B cell (primary cell): ENCODE measurements at regions not wholly inside any gene's neighbourhood (a gene's known extent, or its start where the extent isn't known, plus 50 kb on each side); places are given as distances from the start of the nearest gene placed in this dataset.

Experiments used
- ATAC-seq: fragments of 200-7000 bp; cut with Tn5 transposase; one replicate; pipeline ENCODE4 v1.10.0; 2021; ENCODE audit warnings: low read depth, mild to moderate bottlenecking, moderate number of reproducible peaks, moderate library complexity
- CTCF ChIA-PET: fragments of 350-600 bp; sonication (Branson Sonifier 250); formaldehyde crosslinking; loops from one replicate; lab custom pipeline; 2021; ENCODE audit warnings: antibody characterized with exemption, inconsistent platforms; lab: Charles Lee
- POLR2A ChIA-PET: fragments of 350-600 bp; sonication (Branson Sonifier 250); formaldehyde crosslinking; loops from one replicate; lab custom pipeline; 2021; ENCODE audit warnings: antibody characterized with exemption; lab: Charles Lee
- DNase-seq: peaks from one replicate; pipeline ENCODE4 v3.0.0; 2013
- H2AFZ ChIP-seq: 2 replicates; pipeline ENCODE4 v1.6.1; 2012; ENCODE audit warnings: mild to moderate bottlenecking, low read depth, low read length; ENCODE audit not compliant: insufficient read depth, poor library complexity, severe bottlenecking
- H3K27ac ChIP-seq, 2 donors: 1 replicate in 1 of 2; 2 replicates in 1 of 2; pipeline ENCODE4 v1.5.1; 2012 to 2013; ENCODE audit warnings: low read length in 2 of 2, mild to moderate bottlenecking in 2 of 2, moderate library complexity in 1 of 2
- H3K27me3 ChIP-seq, 4 experiments: fragments of 200-600 bp in 1 of 4; sonication (generic) in 1 of 4; replicated peaks in 1 of 4; 1 replicate in 2 of 4; 2 replicates in 2 of 4; pipeline versions ENCODE4 v1.6.1 to v1.7.0; 2013 to 2016; ENCODE audit warnings: low read length in 3 of 4, mild to moderate bottlenecking in 2 of 4, mixed read lengths in 1 of 4, moderate library complexity in 1 of 4; ENCODE audit not compliant: insufficient read depth in 4 of 4, control insufficient read depth in 3 of 4; ENCODE audit errors: control extremely low read depth in 1 of 4
- H3K36me3 ChIP-seq, 2 experiments: replicated peaks in 1 of 2; 1 replicate in 1 of 2; 2 replicates in 1 of 2; pipeline versions ENCODE4 v1.6.1 to v1.7.1; 2013; ENCODE audit warnings: low read length in 1 of 2; ENCODE audit not compliant: insufficient read depth in 2 of 2, control insufficient read depth in 1 of 2; ENCODE audit errors: control extremely low read depth in 1 of 2, extremely low read depth in 1 of 2
- H3K4me1 ChIP-seq, 2 donors: fragments of 200-600 bp in 1 of 2; sonication (generic) in 1 of 2; 1 replicate in 1 of 2; 2 replicates in 1 of 2; pipeline versions ENCODE4 v1.5.1 to v1.6.1; 2013 to 2017; ENCODE audit warnings: low read length in 2 of 2; ENCODE audit not compliant: control insufficient read depth in 2 of 2, insufficient read depth in 2 of 2
- H3K4me2 ChIP-seq: replicated peaks from 2 replicates; pipeline ENCODE3; 2012; ENCODE audit warnings: mild to moderate bottlenecking, low read depth, low read length; ENCODE audit not compliant: poor library complexity, severe bottlenecking
- H3K4me3 ChIP-seq, 5 experiments: fragments of 200-600 bp in 1 of 5; sonication (generic) in 1 of 5; 1 replicate in 3 of 5; 2 replicates in 2 of 5; pipeline versions ENCODE4 v1.5.1 to v1.7.0; 2011 to 2016; ENCODE audit warnings: low read length in 4 of 5, mild to moderate bottlenecking in 4 of 5, low read depth in 2 of 5, control low read depth in 1 of 5, moderate library complexity in 1 of 5; ENCODE audit not compliant: insufficient read depth in 1 of 5; ENCODE audit errors: control extremely low read depth in 1 of 5, extremely low read depth in 1 of 5
- H3K79me2 ChIP-seq: fragments of 200-600 bp; sonication (generic); one replicate; pipeline ENCODE4 v1.6.0; 2016; ENCODE audit warnings: low read length; ENCODE audit not compliant: control insufficient read depth, insufficient read depth
- H3K9ac ChIP-seq: fragments of 200-600 bp; sonication (generic); 2 replicates; pipeline ENCODE4 v1.6.1; 2017; ENCODE audit warnings: mild to moderate bottlenecking, low read length, moderate library complexity
- H3K9me3 ChIP-seq, 3 donors: one replicate each; pipeline versions ENCODE4 v1.6.1 to v1.7.1; 2013; ENCODE audit warnings: low read length in 2 of 3; ENCODE audit not compliant: control insufficient read depth in 2 of 3, insufficient read depth in 1 of 3; ENCODE audit errors: control extremely low read depth in 1 of 3
- H4K20me1 ChIP-seq: 2 replicates; pipeline ENCODE4 v1.6.0; 2012; ENCODE audit warnings: mild to moderate bottlenecking, low read length; ENCODE audit not compliant: insufficient read depth, control insufficient read depth, poor library complexity, severe bottlenecking
- H3K27ac Mint-ChIP-seq: one replicate; pipeline ENCODE4 v1.8.0; 2021; ENCODE audit warnings: mixed read lengths
- H3K27me3 Mint-ChIP-seq: one replicate; pipeline ENCODE4 v1.8.0; 2021; ENCODE audit warnings: mixed read lengths
- H3K4me1 Mint-ChIP-seq: one replicate; pipeline ENCODE4 v1.8.0; 2021; ENCODE audit warnings: mixed read lengths
- H3K4me3 Mint-ChIP-seq: one replicate; pipeline ENCODE4 v1.8.0; 2021; ENCODE audit warnings: mixed read lengths
- H3K9me3 Mint-ChIP-seq: one replicate; pipeline ENCODE4 v1.8.0; 2022; ENCODE audit warnings: mixed read lengths; ENCODE audit not compliant: insufficient read depth
- CTCF ChIP-seq: fragments of 200-600 bp; IDR thresholded peaks from one replicate; pipeline ENCODE4 v1.8.0; 2022; ENCODE audit warnings: antibody characterized with exemption, mild to moderate bottlenecking
- EZH2 ChIP-seq: IDR thresholded peaks from 2 replicates; pipeline ENCODE4 v1.6.1; 2012; ENCODE audit warnings: borderline replicate concordance, low read depth, mild to moderate bottlenecking, moderate library complexity, low read length; ENCODE audit not compliant: insufficient read depth, poor library complexity, severe bottlenecking
- WGBS: methylation state at CpG from one replicate; pipeline ENCODE4 v1.1.5; 2013; ENCODE audit warnings: missing lambda C conversion rate; ENCODE audit not compliant: insufficient coverage; 5-methylcytosine and 5-hydroxymethylcytosine counted together
- intact Hi-C: fragments of 100-400 bp; cut with micrococcal nuclease; formaldehyde crosslinking; loops from one replicate; pipeline ENCODE4 v1.10.0; 2022

GRCh38 chr5:175226506-175226905 is 217.5 kb downstream of the DRD1 start:
- CTCF ChIA-PET, result no interaction called here
- Histone ChIP-seq H3K9me3 (peaks cover 0 to 3% (median 0%) of the 10 kb centered on the region in 3 donors), H3K4me1 (no peaks in the 10 kb centered on the region), H3K27ac (no peak overlapping the region), H3K4me3 (no peak overlapping the region), H3K9ac (no peak overlapping the region), H4K20me1 (no peaks in the 10 kb centered on the region), H2AFZ (no peak overlapping the region), H3K27me3 (no peaks in the 10 kb centered on the region), H3K36me3 (no peaks in the 10 kb centered on the region), H3K4me2 (no peak overlapping the region), H3K79me2 (no peaks in the 10 kb centered on the region)
- no peak overlapping the region for H3K4me3 Mint-ChIP-seq
- DNase-seq (no peak), ATAC-seq (no peak)
- intact Hi-C loops, result no loop called here
- H3K27me3 Mint-ChIP-seq, result no peaks in the 10 kb centered on the region
- no peak for TF ChIP-seq CTCF
- no peak for TF ChIP-seq EZH2
- POLR2A ChIA-PET, result no interaction called here
- WGBS, result 100% methylated on average over 1 of the region's 1 CpG
- no peak overlapping the region for H3K27ac Mint-ChIP-seq
- no peaks in the 10 kb centered on the region for H3K9me3 Mint-ChIP-seq
- H3K4me1 Mint-ChIP-seq, result no peaks in the 10 kb centered on the region

- H3K4me2 ChIP-seq, result no peak overlapping the region
- no peak overlapping the region for H3K27ac ChIP-seq
- WGBS, result 58% methylated on average over 2 of the region's 7 CpGs
- no peak overlapping the region for H3K27ac Mint-ChIP-seq
- no peaks in the 10 kb centered on the region for H3K4me1 ChIP-seq
- no peak overlapping the region for H3K4me3 Mint-ChIP-seq
- no peaks in the 10 kb centered on the region for H3K79me2 ChIP-seq
- ATAC-seq (no peak), DNase-seq (no peak)
- no peaks in the 10 kb centered on the region for H3K36me3 ChIP-seq
- H3K4me3 ChIP-seq, result no peak overlapping the region
- H3K9me3 Mint-ChIP-seq, result no peaks in the 10 kb centered on the region
- ChIA-PET CTCF (no interaction called here), POLR2A (no interaction called here)
- TF ChIP-seq EZH2 (no peak), CTCF (no peak)
- no peaks in the 10 kb centered on the region for H4K20me1 ChIP-seq
- H2AFZ ChIP-seq, result no peak overlapping the region
- peaks cover 3% of the 10 kb centered on the region for H3K27me3 Mint-ChIP-seq
- H3K9ac ChIP-seq, result no peak overlapping the region
- no peaks in the 10 kb centered on the region for H3K4me1 Mint-ChIP-seq
- intact Hi-C loops, result no loop called here
- peaks cover 0 to 3% (median 0%) of the 10 kb centered on the region in 3 donors for H3K9me3 ChIP-seq
- no peaks in the 10 kb centered on the region for H3K27me3 ChIP-seq
Observed at GRCh38 chr5:175223291-175223690, 220.7 kb downstream of the DRD1 start.
